Activated T-helper 9 cell treated with anti-CD3 and anti-CD28 coated beads, Interleukin-2, amount 50 U/mL, for 16 hours (primary cell): ENCODE measurements at regions not wholly inside any gene's neighbourhood (a gene's known extent, or its start where the extent isn't known, plus 50 kb on each side); places are given as distances from the start of the nearest gene placed in this dataset.
"Not testable (repeated sequence)": the region's sequence is repeated elsewhere in the genome, so short reads cannot be mapped to it uniquely, and the experiment has no call there.

ENCODE experiments used
- DNase-seq: peaks from one replicate; pipeline ENCODE4 v3.0.0-alpha.2; 2020; ENCODE audit warnings: low read depth

- DNase-seq, result no peak
These were observed 91.9 kb upstream of the BCL2L14 start for GRCh38 chr12:11978726-11979384.

DNA sequence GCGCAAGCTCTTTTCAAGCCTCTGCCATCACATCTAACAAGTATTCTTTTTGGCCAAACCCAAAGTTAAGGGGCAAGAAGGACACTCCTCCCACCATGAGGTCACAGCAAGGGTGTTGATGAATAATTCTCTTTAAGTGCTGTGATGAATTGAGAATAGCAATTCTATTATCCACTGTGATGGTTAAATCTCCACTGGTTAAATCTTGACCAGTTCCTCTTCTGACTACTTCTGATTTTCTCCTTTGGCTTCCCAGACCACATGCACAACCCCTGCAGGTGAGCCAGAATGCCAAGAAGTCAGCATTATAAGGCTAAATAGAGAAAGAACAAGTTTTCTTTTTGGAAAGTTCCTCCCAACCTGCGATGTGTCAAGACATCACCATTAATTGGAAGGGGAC lies 90.6 kb upstream of the BCL2L14 start:
- DNase-seq, result no peak

GRCh38 chr12:11981121-11981733 lies 89.5 kb upstream of the BCL2L14 start:
- peak; percentile 30 for DNase-seq

- DNase-seq, result no peak
These were observed 86.3 kb upstream of the BCL2L14 start for GRCh38 chr12:11984417-11984816.

- DNase-seq, result no peak
These were observed 84.6 kb upstream of the BCL2L14 start for GRCh38 chr12:11986165-11986564.

GRCh38 chr12:11987901-11988300 lies 82.8 kb upstream of the BCL2L14 start:
- no peak for DNase-seq

DNA sequence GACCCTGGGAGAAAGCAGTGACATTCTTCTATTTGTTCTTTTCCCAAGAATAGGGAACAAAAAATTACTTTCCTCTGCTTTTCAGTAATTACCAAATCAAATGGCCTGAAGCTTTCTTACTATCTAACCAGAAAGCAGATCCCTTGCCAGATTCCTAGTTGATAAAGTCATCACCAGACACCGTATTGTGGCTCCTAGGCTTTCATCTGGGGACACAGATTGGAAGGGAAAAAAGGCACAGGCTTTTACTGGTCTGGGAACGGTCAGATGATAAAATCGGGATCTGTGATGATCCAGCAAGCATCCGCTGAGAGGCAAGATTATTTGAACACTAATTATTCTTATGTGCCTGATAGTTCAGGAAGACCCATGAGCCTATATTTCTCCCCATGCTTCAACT lies 79.1 kb upstream of the BCL2L14 start:
- no peak for DNase-seq

DNA sequence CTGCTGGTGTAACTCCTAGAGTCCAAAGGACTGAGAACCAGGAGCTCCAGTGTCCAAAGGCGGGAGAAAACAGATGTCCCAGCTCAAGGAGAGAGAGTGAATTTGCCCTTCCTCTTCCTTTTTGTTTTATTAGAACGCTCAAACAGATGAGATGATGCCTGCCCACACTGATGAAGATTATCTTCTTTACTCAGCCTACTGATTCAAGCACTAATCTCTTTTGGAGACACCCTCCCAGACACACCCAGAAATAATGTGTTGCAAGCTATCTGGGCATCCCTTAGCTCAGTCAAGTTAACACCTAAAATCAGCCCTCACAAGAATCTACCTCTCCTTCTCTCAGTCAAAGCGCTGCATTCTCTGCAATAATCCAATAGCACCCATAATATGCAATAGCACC lies 78.2 kb upstream of the BCL2L14 start:
- no peak for DNase-seq

DNA sequence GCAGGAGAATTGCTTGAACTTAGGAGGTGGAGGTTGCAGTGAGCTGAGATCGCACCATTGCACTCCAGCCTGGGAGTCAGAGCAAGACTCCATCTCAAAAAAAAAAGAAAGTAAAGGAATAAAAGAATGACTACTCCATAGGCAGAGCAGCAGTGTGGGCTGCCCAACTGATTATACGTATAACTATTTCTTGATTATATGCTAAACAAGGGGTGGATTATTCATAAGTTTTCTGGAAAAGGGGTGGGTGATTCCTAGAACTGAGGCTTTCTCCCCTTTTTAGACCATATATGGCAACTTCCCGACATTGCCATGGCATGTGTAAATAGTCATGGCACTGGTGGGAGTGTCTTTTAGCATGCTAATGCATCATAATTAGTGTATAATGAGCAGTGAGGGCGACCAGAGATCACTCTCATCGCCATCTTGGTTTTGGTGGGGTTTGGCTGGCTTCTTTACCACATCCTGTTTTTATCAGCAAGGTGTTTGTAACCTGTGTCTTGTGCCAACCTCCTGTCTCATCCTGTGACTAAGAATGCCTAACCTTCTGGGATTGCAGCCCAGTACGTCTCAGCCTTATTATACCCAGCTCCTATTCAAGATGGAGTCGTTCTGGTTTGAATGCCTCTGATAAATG lies 72.3 kb upstream of the BCL2L14 start:
- peak; percentile 15 for DNase-seq

DNA sequence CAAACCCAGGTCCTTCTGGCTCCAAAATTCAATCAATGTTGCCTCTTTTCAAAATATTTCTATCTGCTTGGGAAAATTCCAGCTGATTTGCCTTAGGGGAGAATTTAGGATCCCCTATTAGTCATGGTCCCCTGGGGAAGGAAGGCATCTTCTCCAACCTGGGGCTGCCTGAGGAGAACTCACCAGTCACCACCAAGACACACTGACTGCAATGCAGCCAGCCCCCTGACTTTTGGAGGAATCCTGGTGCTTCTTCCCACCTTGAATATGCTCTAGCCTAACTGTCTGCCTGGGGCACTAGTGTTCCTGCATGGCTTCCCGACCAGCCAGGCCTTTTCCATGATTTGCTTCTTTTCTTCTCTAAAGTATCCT lies 71.8 kb upstream of the BCL2L14 start:
- DNase-seq, result no peak

DNA sequence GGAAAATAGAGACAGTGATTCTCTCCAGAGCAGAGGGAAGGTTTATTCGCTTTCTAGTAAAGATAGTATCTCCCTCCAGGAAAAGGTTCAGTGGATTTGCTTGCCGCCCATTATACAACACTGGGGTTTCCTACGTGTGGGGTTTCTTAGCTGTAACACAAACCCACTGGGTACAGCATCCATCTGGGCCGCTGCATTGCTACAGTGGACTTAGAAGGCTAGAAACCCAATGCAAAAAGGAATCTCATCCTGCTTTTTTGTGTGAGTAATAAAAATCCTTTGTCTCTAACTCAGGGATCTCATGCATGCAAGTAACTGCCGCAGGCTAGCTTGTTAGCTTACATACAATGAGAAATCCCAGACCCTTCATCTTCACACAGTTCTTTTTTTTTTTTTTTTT lies 67.1 kb upstream of the BCL2L14 start:
- no peak for DNase-seq

GRCh38 chr12:12004524-12004923 lies 66.2 kb upstream of the BCL2L14 start:
- no peak for DNase-seq

DNA sequence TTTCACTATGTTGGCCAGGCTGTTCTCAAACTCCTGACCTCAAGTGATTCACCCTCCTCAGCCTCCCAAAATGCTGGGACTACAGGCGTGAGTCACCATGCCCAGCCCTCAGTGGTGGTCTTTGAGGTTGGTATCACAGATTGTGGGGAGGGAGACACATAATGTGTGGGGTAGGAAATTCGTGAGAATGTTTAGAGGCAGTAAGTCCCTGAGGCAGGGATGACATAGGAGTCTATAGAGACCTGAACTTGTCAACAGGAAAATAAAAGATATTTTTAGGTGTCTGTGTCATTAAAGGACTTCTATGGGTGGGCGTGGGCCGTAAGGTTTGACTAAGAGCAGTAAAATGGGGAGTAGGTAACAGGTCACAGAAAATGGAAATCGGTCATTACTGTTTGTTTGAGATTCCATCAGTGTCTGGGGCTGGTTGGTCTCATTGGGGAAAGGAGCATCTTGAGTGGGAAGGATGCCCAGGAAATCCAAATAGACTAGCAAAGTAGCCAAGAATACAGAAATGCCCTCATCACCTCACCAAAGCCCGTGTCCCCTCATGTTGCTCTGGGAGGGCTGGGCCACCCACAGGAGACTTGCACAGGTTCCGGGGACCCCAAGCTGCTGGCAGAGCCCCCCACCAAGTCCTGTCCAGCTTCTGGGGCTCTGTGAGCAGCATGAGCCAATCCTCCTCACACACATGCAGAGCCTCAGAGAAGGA lies 63.6 kb upstream of the BCL2L14 start:
- DNase-seq, result peak; percentile 73

DNA sequence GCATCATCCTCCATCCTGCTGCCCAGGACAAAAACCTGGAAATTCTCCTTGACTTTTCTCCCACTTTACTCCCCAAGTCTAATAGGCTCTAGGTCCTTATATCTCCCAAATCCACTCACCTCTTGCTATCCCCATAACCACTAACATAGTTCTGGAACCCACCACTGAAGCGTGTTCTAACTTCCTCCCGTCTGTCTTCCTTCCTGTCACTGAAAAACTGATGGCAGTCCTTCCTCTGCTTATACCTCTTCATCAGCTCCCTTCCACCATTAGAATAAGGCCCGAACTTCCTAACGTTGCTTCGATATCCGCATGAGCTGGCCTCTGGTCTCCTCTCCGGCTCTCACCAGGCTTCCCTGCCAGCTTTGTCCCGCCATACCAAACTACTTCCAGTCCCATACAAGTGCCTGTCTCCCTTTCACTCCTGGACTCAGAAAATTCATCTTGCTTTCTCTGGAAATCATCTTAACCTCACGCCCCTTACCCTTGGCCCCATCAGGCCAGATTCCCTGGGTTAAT lies 63.0 kb upstream of the BCL2L14 start:
- no peak for DNase-seq

DNA sequence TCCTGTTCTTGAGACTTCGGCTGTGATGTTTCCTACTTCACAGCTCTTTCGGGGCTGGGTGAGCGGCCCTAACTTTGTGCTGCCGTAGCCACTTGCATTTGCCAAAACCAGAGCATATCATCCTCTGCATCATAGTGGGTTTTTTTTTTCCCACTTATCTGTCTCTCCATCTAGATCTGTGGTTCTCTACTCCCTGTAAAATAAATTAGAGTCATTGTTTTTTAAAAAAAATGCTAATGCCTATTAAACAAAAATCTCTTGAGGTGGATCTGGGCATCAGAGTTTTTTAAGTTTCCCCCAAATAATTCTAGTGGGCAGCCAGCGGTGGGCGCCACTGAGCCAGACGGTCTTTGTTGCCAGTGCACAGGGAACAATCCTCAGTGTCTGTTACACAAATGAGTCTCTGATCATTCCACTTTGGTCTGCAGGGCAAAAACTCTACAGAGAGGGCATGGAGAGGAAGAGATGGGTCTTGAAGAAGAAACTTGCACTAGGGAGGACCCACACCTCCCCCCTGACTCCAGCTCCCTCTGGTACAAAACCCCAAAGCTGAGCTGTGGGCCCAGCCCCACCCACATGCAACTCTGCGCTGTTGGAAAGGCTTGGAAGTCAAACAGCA lies 62.4 kb upstream of the BCL2L14 start:
- peak; percentile 45 for DNase-seq

DNA sequence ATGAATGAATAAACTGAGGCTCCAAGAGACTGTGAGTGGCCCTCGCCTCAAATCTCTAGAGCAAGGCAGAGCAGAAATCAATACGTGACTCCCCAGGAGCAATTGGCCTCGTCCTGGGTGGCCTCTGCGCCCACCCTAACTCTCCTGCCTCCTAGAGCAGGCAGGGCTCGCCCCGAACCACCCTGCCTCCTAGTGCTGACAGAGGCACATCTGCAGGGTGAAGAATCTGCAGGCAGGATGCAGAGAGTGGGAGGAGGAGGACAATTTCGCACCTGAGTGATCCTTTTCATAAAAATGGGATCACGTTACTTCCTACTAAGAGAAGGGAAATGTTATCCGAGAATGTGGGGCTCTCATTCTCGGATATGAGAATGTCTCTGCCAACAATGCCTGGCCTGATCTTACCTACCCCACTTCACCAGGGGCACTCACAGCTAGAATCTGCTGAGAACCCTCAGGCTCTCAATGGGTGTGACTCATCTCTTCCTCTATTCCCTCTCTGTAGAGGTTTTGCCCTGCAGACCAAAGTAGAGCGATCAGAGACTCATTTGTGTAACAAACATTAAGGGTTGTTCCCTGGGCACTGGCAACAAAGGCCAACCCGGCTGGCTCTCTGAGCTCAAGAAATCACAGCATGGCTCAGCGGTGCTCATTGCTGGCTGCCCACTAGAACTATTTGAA lies 61.7 kb upstream of the BCL2L14 start:
- peak; percentile 48 for DNase-seq

DNA sequence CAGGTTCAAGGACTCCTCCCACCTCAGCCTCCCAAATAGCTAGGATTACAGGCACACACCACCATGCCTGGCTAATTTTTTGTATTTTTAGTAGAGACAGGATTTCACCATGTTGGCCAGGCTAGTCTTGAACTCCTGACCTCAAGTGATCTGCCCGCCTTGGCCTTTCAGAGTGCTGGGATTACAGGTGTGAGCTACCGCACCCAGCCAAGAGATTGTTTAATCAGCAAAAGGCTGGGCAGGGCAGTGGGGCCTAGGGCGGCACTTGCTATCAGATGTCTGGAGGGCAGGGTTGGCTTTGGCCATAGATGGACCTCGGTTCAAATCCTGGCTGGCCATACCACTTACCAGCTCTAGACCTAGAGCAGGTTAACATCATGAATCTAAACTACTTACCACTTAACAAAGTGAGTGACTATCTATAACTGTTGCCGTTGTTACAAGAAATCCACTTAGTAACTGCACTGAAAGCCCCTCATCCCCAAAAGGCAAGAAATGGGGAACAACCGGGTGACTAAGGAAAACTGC lies 60.9 kb upstream of the BCL2L14 start:
- DNase-seq, result not testable (repeated sequence)

GRCh38 chr12:12010277-12011039 lies 60.3 kb upstream of the BCL2L14 start:
- peak; percentile 52 for DNase-seq

DNA sequence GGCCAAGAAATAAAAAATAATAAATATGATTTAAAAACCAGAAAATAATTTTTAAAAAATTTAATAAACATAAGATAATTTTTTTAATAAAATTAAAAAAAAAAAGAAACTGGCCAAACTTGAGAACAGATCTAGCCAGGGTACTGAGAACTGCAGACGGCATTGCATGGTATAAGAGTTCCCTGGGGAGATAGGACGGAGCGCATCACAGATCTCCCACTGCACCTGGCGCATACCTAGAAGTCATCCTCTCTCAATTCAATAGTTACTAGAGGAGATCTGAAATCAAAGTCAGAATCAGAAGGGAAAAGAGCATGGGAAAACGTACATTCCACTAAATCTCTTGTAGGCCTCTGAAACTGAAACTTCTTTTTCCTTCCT lies 58.9 kb upstream of the BCL2L14 start:
- DNase-seq, result no peak

- no peak for DNase-seq
These were observed 55.6 kb upstream of the BCL2L14 start for GRCh38 chr12:12015073-12015685.
